Sigmoid colon (tissue), 4 donors: ENCODE measurements at regions not wholly inside any gene's neighbourhood (a gene's known extent, or its start where the extent isn't known, plus 50 kb on each side); places are given as distances from the start of the nearest gene placed in this dataset.
"Not testable (repeated sequence)": the region's sequence is repeated elsewhere in the genome, so short reads cannot be mapped to it uniquely, and the experiment has no call there.

Experiments
- CTCF ChIP-seq, 4 experiments: fragments of 450-650 bp in 3 of 4; fragments of 200-600 bp in 1 of 4; IDR thresholded peaks; one replicate each; pipeline ENCODE4 v1.5.1; 2016 to 2019; ENCODE audit warnings: antibody characterized with exemption in 4 of 4, mild to moderate bottlenecking in 3 of 4, moderate library complexity in 2 of 4
- EP300 ChIP-seq, 4 donors: sonication (generic); formaldehyde crosslinking; IDR thresholded peaks; one replicate each; pipeline ENCODE4 v1.6.1; 2017; ENCODE audit warnings: antibody characterized with exemption in 4 of 4
- POLR2A ChIP-seq, 2 donors: fragments of 450-650 bp; IDR thresholded peaks; one replicate each; pipeline ENCODE4 v1.6.1; 2016; ENCODE audit warnings: antibody characterized with exemption in 2 of 2, mild to moderate bottlenecking in 2 of 2, moderate library complexity in 2 of 2
- POLR2AphosphoS5 ChIP-seq, 4 donors: sonication (generic); formaldehyde crosslinking; IDR thresholded peaks; one replicate each; pipeline ENCODE4 v1.6.1; 2017; ENCODE audit warnings: antibody characterized with exemption in 4 of 4

- TF ChIP-seq CTCF, EP300, POLR2A, POLR2AphosphoS5 (IDR thresholded peaks at IDR 0.05): not testable (repeated sequence)
Observed at GRCh38 chr6:26844823-26845222, 185.3 kb upstream of the ZNF322 start.
